K562 (cell line): ENCODE measurements at regions not wholly inside any gene's neighbourhood (a gene's known extent, or its start where the extent isn't known, plus 50 kb on each side); places are given as distances from the start of the nearest gene placed in this dataset.

Experiments used
- ATAC-seq: fragments of 200-7000 bp; cut with Tn5 transposase; 3 replicates; pipeline ENCODE4 v1.9.1; 2020; ENCODE audit warnings: moderate library complexity
- BruUV-seq: library from RNA; stranded (reverse); fragments of 400-500 nt; replicated peaks from 2 replicates; lab custom pipeline; 2021; lab: Mats Ljungman, UMichigan
- CTCF ChIA-PET: fragments of 300-600 bp; formaldehyde crosslinking; extraction: SDS; loops from one replicate; lab custom pipeline; 2021; ENCODE audit warnings: low intra/inter-chr PET ratio; lab: Yijun Ruan, JAX
- POLR2A ChIA-PET: fragments of 300-600, 350-650 bp; sonication (Branson Sonifier 250); formaldehyde crosslinking; extraction: SDS; loops from one replicate; lab custom pipeline; 2021; ENCODE audit warnings: antibody characterized with exemption, inconsistent platforms; lab: Yijun Ruan, JAX
- DNase-seq, 4 experiments: peaks; one replicate each; pipeline versions ENCODE4 v3.0.0 to v3.0.0-alpha.2; 2011 to 2018; ENCODE audit warnings: low spot score in 3 of 4, mixed read lengths in 3 of 4; ENCODE audit errors: extremely low read depth in 1 of 4
- FAIRE-seq: peaks from 2 replicates; lab custom pipeline; 2011; peaks lifted over from hg19 to GRCh38; lab: Jason Lieb, UNC
- H2AFZ ChIP-seq: 2 replicates; pipeline ENCODE4 v1.6.0; 2011; ENCODE audit warnings: low read depth, low read length, control low read depth, inconsistent platforms
- H3K27ac ChIP-seq: fragments of 200-600 bp; 3 replicates; pipeline ENCODE4 v1.8.0; 2011; ENCODE audit warnings: low read depth, mild to moderate bottlenecking, control low read depth, inconsistent platforms, low read length, moderate library complexity, mixed read lengths; ENCODE audit errors: extremely low read depth
- H3K27me3 ChIP-seq, 2 experiments: fragments of 300-600 bp in 1 of 2; 2 replicates in 1 of 2; 3 replicates in 1 of 2; pipeline versions ENCODE4 v1.6.0 to v1.8.0; 2011; ENCODE audit warnings: inconsistent platforms in 2 of 2, low read length in 2 of 2, mild to moderate bottlenecking in 1 of 2, mixed read lengths in 1 of 2, moderate library complexity in 1 of 2; ENCODE audit not compliant: control insufficient read depth in 2 of 2, insufficient read depth in 2 of 2
- H3K36me3 ChIP-seq: fragments of 300-600 bp; 3 replicates; pipeline ENCODE4 v1.8.0; 2011; ENCODE audit warnings: mild to moderate bottlenecking, low read length, inconsistent platforms; ENCODE audit not compliant: control insufficient read depth, insufficient read depth
- H3K4me1 ChIP-seq, 2 experiments: fragments of 200-600 bp in 1 of 2; replicated peaks in 1 of 2; 2 replicates in 1 of 2; 3 replicates in 1 of 2; pipeline versions ENCODE4 v1.5.1 to v1.8.0; 2011; ENCODE audit warnings: inconsistent platforms in 2 of 2, low read length in 2 of 2, mild to moderate bottlenecking in 1 of 2, mixed read lengths in 1 of 2, moderate library complexity in 1 of 2; ENCODE audit not compliant: control insufficient read depth in 2 of 2, insufficient read depth in 2 of 2
- H3K4me2 ChIP-seq: 2 replicates; pipeline ENCODE4 v1.6.1; 2011; ENCODE audit warnings: low read length, control low read depth, inconsistent platforms, mixed read lengths; ENCODE audit not compliant: insufficient read depth
- H3K4me3 ChIP-seq: fragments of 200-600 bp; sonication (generic), shearing (Covaris generic); 2 replicates; pipeline ENCODE4 v1.5.1; 2016; ENCODE audit warnings: control low read depth, inconsistent platforms
- H3K79me2 ChIP-seq: fragments of 200-600 bp; 3 replicates; pipeline ENCODE4 v1.8.0; 2011; ENCODE audit warnings: low read length, inconsistent platforms; ENCODE audit not compliant: control insufficient read depth, insufficient read depth
- H3K9ac ChIP-seq, 2 experiments: 2 replicates each; pipeline versions ENCODE4 v1.6.0 to v1.6.1; 2011; ENCODE audit warnings: low read depth in 2 of 2, low read length in 2 of 2, control low read depth in 1 of 2, inconsistent platforms in 1 of 2, mild to moderate bottlenecking in 1 of 2, mixed read lengths in 1 of 2; ENCODE audit not compliant: insufficient read depth in 1 of 2
- H3K9me1 ChIP-seq: one replicate; pipeline ENCODE4 v1.6.0; 2011; ENCODE audit warnings: inconsistent platforms, mild to moderate bottlenecking, low read length, moderate library complexity; ENCODE audit not compliant: control insufficient read depth, insufficient read depth
- H3K9me3 ChIP-seq: replicated peaks from 2 replicates; pipeline ENCODE4 v1.5.1; 2011; ENCODE audit warnings: low read depth, low read length, inconsistent platforms; ENCODE audit not compliant: control insufficient read depth, insufficient read depth
- H4K20me1 ChIP-seq: replicated peaks from 2 replicates; pipeline ENCODE4 v1.6.1; 2011; ENCODE audit warnings: low read length, inconsistent platforms, mixed read lengths; ENCODE audit not compliant: control insufficient read depth, insufficient read depth
- DIDO1 ChIP-seq: fragments of 450-650 bp; IDR thresholded peaks from 2 replicates; pipeline ENCODE4 v1.6.1; 2016; ENCODE audit warnings: low read depth, missing biosample characterization, missing genetic modification characterization
- FOSL1 ChIP-seq: fragments of 200-800 bp; sonication (Bioruptor generic); conservative IDR thresholded peaks from 2 replicates; pipeline ENCODE4 v1.6.1; 2016; ENCODE audit warnings: missing genetic modification characterization, missing compliant biosample characterization
- KLF13 ChIP-seq: fragments of 450-650 bp; IDR thresholded peaks from 2 replicates; pipeline ENCODE4 v1.6.1; 2016; ENCODE audit warnings: missing genetic modification characterization, low read depth, mild to moderate bottlenecking, missing compliant biosample characterization, moderate library complexity, borderline replicate concordance
- SRF ChIP-seq, 2 experiments: fragments of 250-450, 450-650 bp in 1 of 2; sonication (Bioruptor Pico) in 1 of 2; sonication (generic) in 1 of 2; formaldehyde crosslinking; IDR thresholded peaks; 2 replicates each; pipeline versions ENCODE4 v1.5.0 to v1.5.1; 2020 to 2022; ENCODE audit warnings: mild to moderate bottlenecking in 1 of 2, missing genetic modification reagents in 1 of 2
- TAF9B ChIP-seq: fragments of 450-650 bp; IDR thresholded peaks from 2 replicates; pipeline ENCODE4 v1.6.1; 2018; ENCODE audit warnings: mild to moderate bottlenecking; ENCODE audit not compliant: partially characterized antibody
- TAL1 ChIP-seq: fragments of 450-650 bp; IDR thresholded peaks from 2 replicates; pipeline ENCODE4 v1.6.1; 2016; ENCODE audit warnings: mild to moderate bottlenecking
- ZKSCAN1 ChIP-seq: fragments of 150-350 bp; IDR thresholded peaks from 2 replicates; pipeline ENCODE4 v1.6.1; 2016; ENCODE audit warnings: low read depth, low read length
- WGBS: fragments of 100-300 bp; shearing (Covaris generic); methylation state at CpG from one replicate; pipeline ENCODE4 v1.1.6; 2016; ENCODE audit warnings: low coverage, mixed read lengths; ENCODE audit not compliant: insufficient coverage; ENCODE audit errors: missing lambda C conversion rate; 5-methylcytosine and 5-hydroxymethylcytosine counted together
- in situ Hi-C: fragments of 300-500 bp; cut with MboI; formaldehyde crosslinking; loops from 4 replicates; pipeline ENCODE4 v1.15.0; 2018; ENCODE audit warnings: inconsistent platforms, mixed read lengths
- intact Hi-C: fragments of 100-400 bp; cut with micrococcal nuclease; formaldehyde crosslinking; loops from 2 replicates; pipeline ENCODE4 v1.14.2; 2022
- TF ChIP-seq, protein P1 (sequence below): fragments of 250-450 bp; sonication (Bioruptor Pico); IDR thresholded peaks from 2 replicates; pipeline ENCODE4 v1.8.0; 2022; ENCODE audit warnings: moderate library complexity, mild to moderate bottlenecking, inconsistent platforms
- TF ChIP-seq, protein P2 (sequence below): sonication (generic); formaldehyde crosslinking; IDR thresholded peaks from 2 replicates; pipeline ENCODE4 v1.8.0; 2022; ENCODE audit warnings: mild to moderate bottlenecking, missing genetic modification reagents
- TF ChIP-seq, protein P3 (sequence below): fragments of 450-650 bp; IDR thresholded peaks from 2 replicates; pipeline ENCODE4 v1.7.1; 2018; ENCODE audit warnings: mild to moderate bottlenecking, low read depth; ENCODE audit not compliant: partially characterized antibody
- TF ChIP-seq, protein P4 (sequence below): fragments of 450-650 bp; IDR thresholded peaks from one replicate; pipeline ENCODE4 v1.6.1; 2018; ENCODE audit warnings: mild to moderate bottlenecking, moderate library complexity; ENCODE audit not compliant: partially characterized antibody
- TF ChIP-seq, protein P5 (sequence below): fragments of 450-650 bp; IDR thresholded peaks from 2 replicates; pipeline ENCODE4 v1.6.1; 2017; ENCODE audit warnings: antibody characterized with exemption, mild to moderate bottlenecking

DNA sequence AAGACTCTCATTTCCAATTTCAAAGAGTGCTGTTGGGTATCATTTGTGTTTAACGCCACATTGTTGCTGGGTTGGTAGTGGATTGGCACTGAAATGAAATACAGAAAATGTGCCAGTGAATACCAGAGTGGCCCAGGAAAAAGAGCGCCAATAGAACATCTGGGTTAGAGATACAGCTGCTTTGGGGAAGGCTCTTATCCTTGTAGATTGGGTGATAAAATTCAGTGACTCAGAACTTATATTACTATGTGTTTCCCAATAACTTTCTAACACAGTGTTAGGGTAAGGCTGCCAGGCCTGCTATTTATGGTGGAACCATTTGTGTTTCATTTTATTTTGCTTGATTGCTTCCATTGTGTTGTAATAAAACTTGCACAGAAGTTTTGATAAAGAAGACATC lies 168.2 kb upstream of the SSTR1 start:
- in situ Hi-C loops = no loop called here
- no peaks in the 10 kb centered on the region for H3K4me1 ChIP-seq
- intact Hi-C loops = no loop called here
- POLR2A ChIA-PET = no interaction called here
- no peaks in the 10 kb centered on the region for H3K27me3 ChIP-seq
- DNase-seq = no peak
- H3K9ac ChIP-seq = no peak overlapping the region
- ATAC-seq = no peak
- H3K9me3 ChIP-seq = no peaks in the 10 kb centered on the region
- WGBS = 5% methylated on average over 2 of the region's 2 CpGs
- H3K4me2 ChIP-seq = no peak overlapping the region
- no peak for FAIRE-seq
- no peaks in the 10 kb centered on the region for H3K9me1 ChIP-seq
- H3K27ac ChIP-seq = no peak overlapping the region
- H2AFZ ChIP-seq = no peak overlapping the region
- CTCF ChIA-PET = no interaction called here
- H3K4me3 ChIP-seq = no peak overlapping the region
- H3K36me3 ChIP-seq = no peaks in the 10 kb centered on the region
- no peaks in the 10 kb centered on the region for H4K20me1 ChIP-seq
- no peaks in the 10 kb centered on the region for H3K79me2 ChIP-seq
- no TSS peak for BruUV-seq
- TF ChIP-seq, protein P1, sequence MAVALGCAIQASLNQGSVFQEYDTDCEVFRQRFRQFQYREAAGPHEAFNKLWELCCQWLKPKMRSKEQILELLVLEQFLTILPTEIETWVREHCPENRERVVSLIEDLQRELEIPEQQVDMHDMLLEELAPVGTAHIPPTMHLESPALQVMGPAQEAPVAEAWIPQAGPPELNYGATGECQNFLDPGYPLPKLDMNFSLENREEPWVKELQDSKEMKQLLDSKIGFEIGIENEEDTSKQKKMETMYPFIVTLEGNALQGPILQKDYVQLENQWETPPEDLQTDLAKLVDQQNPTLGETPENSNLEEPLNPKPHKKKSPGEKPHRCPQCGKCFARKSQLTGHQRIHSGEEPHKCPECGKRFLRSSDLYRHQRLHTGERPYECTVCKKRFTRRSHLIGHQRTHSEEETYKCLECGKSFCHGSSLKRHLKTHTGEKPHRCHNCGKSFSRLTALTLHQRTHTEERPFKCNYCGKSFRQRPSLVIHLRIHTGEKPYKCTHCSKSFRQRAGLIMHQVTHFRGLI = no peak
- TF ChIP-seq FOSL1 (tag) (no peak), SRF (CRISPR knock-in tag; IDR thresholded peaks at IDR 0.05) (no peak), KLF13 (no peak), DIDO1 (tag) (no peak), TAF9B (no peak), TAL1 (no peak), ZKSCAN1 (no peak)
- TF ChIP-seq, protein P2, sequence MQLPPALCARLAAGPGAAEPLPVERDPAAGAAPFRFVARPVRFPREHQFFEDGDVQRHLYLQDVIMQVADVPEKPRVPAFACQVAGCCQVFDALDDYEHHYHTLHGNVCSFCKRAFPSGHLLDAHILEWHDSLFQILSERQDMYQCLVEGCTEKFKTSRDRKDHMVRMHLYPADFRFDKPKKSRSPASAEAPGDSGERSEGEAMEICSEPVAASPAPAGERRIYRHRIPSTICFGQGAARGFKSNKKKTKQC (CRISPR knock-in tag) = no peak
- TF ChIP-seq, protein P3, sequence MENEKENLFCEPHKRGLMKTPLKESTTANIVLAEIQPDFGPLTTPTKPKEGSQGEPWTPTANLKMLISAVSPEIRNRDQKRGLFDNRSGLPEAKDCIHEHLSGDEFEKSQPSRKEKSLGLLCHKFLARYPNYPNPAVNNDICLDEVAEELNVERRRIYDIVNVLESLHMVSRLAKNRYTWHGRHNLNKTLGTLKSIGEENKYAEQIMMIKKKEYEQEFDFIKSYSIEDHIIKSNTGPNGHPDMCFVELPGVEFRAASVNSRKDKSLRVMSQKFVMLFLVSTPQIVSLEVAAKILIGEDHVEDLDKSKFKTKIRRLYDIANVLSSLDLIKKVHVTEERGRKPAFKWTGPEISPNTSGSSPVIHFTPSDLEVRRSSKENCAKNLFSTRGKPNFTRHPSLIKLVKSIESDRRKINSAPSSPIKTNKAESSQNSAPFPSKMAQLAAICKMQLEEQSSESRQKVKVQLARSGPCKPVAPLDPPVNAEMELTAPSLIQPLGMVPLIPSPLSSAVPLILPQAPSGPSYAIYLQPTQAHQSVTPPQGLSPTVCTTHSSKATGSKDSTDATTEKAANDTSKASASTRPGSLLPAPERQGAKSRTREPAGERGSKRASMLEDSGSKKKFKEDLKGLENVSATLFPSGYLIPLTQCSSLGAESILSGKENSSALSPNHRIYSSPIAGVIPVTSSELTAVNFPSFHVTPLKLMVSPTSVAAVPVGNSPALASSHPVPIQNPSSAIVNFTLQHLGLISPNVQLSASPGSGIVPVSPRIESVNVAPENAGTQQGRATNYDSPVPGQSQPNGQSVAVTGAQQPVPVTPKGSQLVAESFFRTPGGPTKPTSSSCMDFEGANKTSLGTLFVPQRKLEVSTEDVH = no peak
- TF ChIP-seq, protein P4, sequence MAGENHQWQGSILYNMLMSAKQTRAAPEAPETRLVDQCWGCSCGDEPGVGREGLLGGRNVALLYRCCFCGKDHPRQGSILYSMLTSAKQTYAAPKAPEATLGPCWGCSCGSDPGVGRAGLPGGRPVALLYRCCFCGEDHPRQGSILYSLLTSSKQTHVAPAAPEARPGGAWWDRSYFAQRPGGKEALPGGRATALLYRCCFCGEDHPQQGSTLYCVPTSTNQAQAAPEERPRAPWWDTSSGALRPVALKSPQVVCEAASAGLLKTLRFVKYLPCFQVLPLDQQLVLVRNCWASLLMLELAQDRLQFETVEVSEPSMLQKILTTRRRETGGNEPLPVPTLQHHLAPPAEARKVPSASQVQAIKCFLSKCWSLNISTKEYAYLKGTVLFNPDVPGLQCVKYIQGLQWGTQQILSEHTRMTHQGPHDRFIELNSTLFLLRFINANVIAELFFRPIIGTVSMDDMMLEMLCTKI = no peak
- TF ChIP-seq, protein P5, sequence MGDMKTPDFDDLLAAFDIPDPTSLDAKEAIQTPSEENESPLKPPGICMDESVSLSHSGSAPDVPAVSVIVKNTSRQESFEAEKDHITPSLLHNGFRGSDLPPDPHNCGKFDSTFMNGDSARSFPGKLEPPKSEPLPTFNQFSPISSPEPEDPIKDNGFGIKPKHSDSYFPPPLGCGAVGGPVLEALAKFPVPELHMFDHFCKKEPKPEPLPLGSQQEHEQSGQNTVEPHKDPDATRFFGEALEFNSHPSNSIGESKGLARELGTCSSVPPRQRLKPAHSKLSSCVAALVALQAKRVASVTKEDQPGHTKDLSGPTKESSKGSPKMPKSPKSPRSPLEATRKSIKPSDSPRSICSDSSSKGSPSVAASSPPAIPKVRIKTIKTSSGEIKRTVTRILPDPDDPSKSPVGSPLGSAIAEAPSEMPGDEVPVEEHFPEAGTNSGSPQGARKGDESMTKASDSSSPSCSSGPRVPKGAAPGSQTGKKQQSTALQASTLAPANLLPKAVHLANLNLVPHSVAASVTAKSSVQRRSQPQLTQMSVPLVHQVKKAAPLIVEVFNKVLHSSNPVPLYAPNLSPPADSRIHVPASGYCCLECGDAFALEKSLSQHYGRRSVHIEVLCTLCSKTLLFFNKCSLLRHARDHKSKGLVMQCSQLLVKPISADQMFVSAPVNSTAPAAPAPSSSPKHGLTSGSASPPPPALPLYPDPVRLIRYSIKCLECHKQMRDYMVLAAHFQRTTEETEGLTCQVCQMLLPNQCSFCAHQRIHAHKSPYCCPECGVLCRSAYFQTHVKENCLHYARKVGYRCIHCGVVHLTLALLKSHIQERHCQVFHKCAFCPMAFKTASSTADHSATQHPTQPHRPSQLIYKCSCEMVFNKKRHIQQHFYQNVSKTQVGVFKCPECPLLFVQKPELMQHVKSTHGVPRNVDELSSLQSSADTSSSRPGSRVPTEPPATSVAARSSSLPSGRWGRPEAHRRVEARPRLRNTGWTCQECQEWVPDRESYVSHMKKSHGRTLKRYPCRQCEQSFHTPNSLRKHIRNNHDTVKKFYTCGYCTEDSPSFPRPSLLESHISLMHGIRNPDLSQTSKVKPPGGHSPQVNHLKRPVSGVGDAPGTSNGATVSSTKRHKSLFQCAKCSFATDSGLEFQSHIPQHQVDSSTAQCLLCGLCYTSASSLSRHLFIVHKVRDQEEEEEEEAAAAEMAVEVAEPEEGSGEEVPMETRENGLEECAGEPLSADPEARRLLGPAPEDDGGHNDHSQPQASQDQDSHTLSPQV = no peak
